Astrocyte (in vitro differentiated cells and primary cell): ENCODE measurements at regions not wholly inside any gene's neighbourhood (a gene's known extent, or its start where the extent isn't known, plus 50 kb on each side); places are given as distances from the start of the nearest gene placed in this dataset.

Experiments
- CTCF ChIP-seq: IDR thresholded peaks from 2 replicates; pipeline ENCODE4 v1.5.1; 2011; ENCODE audit warnings: low read depth, mild to moderate bottlenecking, inconsistent platforms, low read length, moderate library complexity; ENCODE audit not compliant: insufficient read depth
- EZH2 ChIP-seq: IDR thresholded peaks from 2 replicates; pipeline ENCODE4 v1.6.1; 2012; ENCODE audit warnings: mild to moderate bottlenecking, low read length, inconsistent platforms; ENCODE audit not compliant: insufficient read depth

- TF ChIP-seq CTCF, result no peak
- no peak for TF ChIP-seq EZH2
Measured at GRCh38 chr15:69973880-69974279, 123.8 kb downstream of the TLE3 start.
